ENCODE measurements at regions not wholly inside any gene's neighbourhood (a gene's known extent, or its start where the extent isn't known, plus 50 kb on each side); places are given as distances from the start of the nearest gene placed in this dataset.
"Not testable (repeated sequence)": the region's sequence is repeated elsewhere in the genome, so short reads cannot be mapped to it uniquely, and the experiment has no call there.

- TF ChIP-seq CTCF (IDR thresholded peaks at IDR 0.05 in 8 of 11, conservative IDR thresholded peaks at IDR 0.05 in 3 of 11); POLR2A (IDR thresholded peaks at IDR 0.05): not testable (repeated sequence)
Observed at GRCh38 chr4:116151371-116151770, 934.0 kb downstream of the TRAM1L1 start.
